ENCODE measurements at regions not wholly inside any gene's neighbourhood (a gene's known extent, or its start where the extent isn't known, plus 50 kb on each side); places are given as distances from the start of the nearest gene placed in this dataset.

- H3K27ac ChIP-seq, result no peak overlapping the region
- no peaks in the 10 kb centered on the region for H3K4me1 ChIP-seq
- no peaks in the 10 kb centered on the region for H3K27me3 ChIP-seq
- H3K9me3 ChIP-seq (replicated peaks), result no peaks in the 10 kb centered on the region
- H3K4me3 ChIP-seq, result no peak overlapping the region
- no peak for DNase-seq
- no peaks in the 10 kb centered on the region for H3K36me3 ChIP-seq
These were observed 512.2 kb downstream of the SLC16A7 start for GRCh38 chr12:60107992-60108391.

- no peak overlapping the region for H3K4me3 ChIP-seq
- H3K9me3 ChIP-seq (replicated peaks), result no peaks in the 10 kb centered on the region
- H3K27me3 ChIP-seq, result no peaks in the 10 kb centered on the region
- no peaks in the 10 kb centered on the region for H3K36me3 ChIP-seq
- H3K27ac ChIP-seq, result no peak overlapping the region
- no peak for DNase-seq
- no peaks in the 10 kb centered on the region for H3K4me1 ChIP-seq
These were observed 516.2 kb downstream of the SLC16A7 start for GRCh38 chr12:60112063-60112462.

GRCh38 chr12:60112763-60113162 lies 516.9 kb downstream of the SLC16A7 start:
- no peaks in the 10 kb centered on the region for H3K4me1 ChIP-seq
- H3K27me3 ChIP-seq, result no peaks in the 10 kb centered on the region
- no peak overlapping the region for H3K27ac ChIP-seq
- no peaks in the 10 kb centered on the region for H3K36me3 ChIP-seq
- H3K9me3 ChIP-seq (replicated peaks), result no peaks in the 10 kb centered on the region
- no peak overlapping the region for H3K4me3 ChIP-seq
- DNase-seq, result no peak

DNA sequence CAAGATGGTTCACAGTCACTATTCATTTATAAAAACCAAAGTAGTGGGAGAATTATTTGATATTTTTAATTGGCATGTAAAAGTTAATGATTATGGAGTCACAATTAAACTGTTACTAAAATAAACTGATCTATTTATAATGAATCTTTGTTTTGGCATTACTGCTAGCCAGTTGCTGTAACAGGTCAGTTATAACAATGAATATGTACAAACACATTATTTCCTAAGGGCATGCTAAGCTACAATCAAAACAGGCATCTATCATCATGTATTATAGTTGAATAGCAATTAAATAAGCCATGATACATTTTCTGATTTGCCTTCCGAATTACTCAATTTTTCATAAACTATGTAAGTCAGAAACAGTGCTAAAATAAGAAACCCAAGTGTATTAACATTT lies 518.3 kb downstream of the SLC16A7 start:
- Histone ChIP-seq H3K9me3 (replicated peaks) (no peaks in the 10 kb centered on the region), H3K4me1 (no peaks in the 10 kb centered on the region), H3K36me3 (no peaks in the 10 kb centered on the region), H3K4me3 (no peak overlapping the region), H3K27ac (no peak overlapping the region), H3K27me3 (no peaks in the 10 kb centered on the region)
- DNase-seq, result no peak

DNA sequence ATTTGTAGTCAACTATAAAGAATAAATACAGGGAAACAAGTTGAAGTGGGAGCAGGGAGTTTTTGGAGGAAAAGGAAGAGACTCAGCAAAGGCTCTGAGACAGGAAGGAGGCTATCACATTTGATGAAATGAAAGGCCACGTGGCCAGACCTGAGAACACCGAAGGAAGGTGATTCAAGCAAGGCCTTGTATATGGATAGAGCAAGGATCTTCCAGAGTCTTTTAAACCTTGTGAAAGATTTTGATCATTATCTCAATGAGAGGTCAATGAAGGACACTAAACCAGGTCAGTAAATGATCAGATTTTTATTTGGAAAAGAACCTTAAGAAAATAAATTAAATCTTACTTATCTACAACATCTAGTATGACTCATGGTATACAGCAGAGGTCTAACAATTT lies 523.5 kb downstream of the SLC16A7 start:
- Histone ChIP-seq H3K27me3 (no peaks in the 10 kb centered on the region), H3K9me3 (replicated peaks) (no peaks in the 10 kb centered on the region), H3K4me3 (no peak overlapping the region), H3K27ac (no peak overlapping the region), H3K36me3 (no peaks in the 10 kb centered on the region), H3K4me1 (no peaks in the 10 kb centered on the region)
- no peak for DNase-seq

DNA sequence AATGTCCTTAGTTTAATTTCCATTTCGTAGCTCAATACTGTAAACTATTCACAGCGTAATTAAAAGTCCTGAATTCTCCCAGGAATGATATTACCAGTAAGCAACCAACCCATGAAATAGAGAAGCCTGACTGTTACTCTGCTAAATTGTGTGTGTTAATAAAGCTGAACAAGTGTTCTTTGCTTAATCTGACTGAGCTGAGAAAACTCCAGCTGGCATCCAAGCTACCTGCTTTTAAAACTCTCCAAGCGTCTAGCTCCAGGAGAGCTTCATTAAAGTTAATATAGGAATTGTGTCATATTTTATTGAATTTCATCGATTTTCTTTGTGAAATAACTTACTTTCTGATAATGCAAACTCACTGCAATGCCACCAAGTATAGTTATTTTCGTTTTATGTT lies 524.4 kb downstream of the SLC16A7 start:
- Histone ChIP-seq H3K36me3 (no peaks in the 10 kb centered on the region), H3K9me3 (replicated peaks) (no peaks in the 10 kb centered on the region), H3K4me1 (no peaks in the 10 kb centered on the region), H3K4me3 (no peak overlapping the region), H3K27me3 (no peaks in the 10 kb centered on the region), H3K27ac (no peak overlapping the region)
- DNase-seq, result no peak

DNA sequence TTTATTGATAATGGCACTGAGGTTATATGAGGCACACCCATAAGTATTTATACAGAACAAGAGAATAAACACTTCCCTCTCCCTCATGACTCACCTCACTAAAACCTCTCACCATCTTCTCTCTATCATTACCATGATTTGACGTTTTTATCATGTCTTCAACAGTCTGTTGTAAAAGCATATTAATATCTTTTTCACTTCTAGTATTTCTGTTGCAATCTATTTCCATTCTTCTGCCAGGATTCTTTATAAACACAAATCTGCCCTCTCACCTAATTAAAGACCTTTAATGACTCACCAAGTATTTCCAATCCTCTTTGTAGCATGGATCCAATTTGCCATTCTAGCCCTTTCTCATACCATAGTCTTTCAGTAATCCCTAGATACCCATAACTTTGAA lies 527.7 kb downstream of the SLC16A7 start:
- Histone ChIP-seq H3K36me3 (no peaks in the 10 kb centered on the region), H3K9me3 (replicated peaks) (no peaks in the 10 kb centered on the region), H3K27me3 (no peaks in the 10 kb centered on the region), H3K27ac (no peak overlapping the region), H3K4me1 (no peaks in the 10 kb centered on the region), H3K4me3 (no peak overlapping the region)
- DNase-seq, result no peak

- H3K4me3 ChIP-seq, result no peak overlapping the region
- DNase-seq, result no peak
These were observed 541.7 kb downstream of the SLC16A7 start for GRCh38 chr12:60137513-60137912.

DNA sequence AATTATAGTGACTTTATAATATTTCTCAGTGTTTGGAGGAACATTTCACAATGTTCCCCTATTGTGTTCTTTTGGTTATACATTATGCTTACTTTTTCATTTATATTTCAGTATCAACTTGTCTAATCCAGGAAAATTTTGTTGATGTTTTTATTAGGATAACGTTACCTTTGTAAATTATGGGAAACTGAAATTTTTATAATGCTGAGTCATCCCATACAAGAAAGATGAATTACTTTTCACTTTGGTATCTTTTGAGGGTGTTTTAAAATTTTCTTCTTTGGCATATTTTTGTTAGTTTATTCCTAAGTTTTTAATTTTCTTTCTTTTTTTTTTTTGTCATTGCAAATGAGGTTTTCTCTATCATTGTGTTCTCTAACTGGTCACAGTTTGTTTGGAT lies 542.7 kb downstream of the SLC16A7 start:
- H3K4me3 ChIP-seq, result no peak overlapping the region
- H3K27me3 ChIP-seq, result no peaks in the 10 kb centered on the region
- no peaks in the 10 kb centered on the region for H3K4me1 ChIP-seq
- no peaks in the 10 kb centered on the region for H3K9me3 ChIP-seq (replicated peaks)
- DNase-seq, result no peak
- H3K27ac ChIP-seq, result no peak overlapping the region
- no peaks in the 10 kb centered on the region for H3K36me3 ChIP-seq

More at GRCh38 chr12:60137513-60137912, 541.7 kb downstream of the SLC16A7 start:
- H3K27ac ChIP-seq, result no peak overlapping the region
- H3K36me3 ChIP-seq, result no peaks in the 10 kb centered on the region
- no peaks in the 10 kb centered on the region for H3K4me1 ChIP-seq
- no peaks in the 10 kb centered on the region for H3K27me3 ChIP-seq
- no peaks in the 10 kb centered on the region for H3K9me3 ChIP-seq (replicated peaks)

- no peak overlapping the region for H3K27ac ChIP-seq
- no peaks in the 10 kb centered on the region for H3K9me3 ChIP-seq (replicated peaks)
- no peak for DNase-seq
- H3K4me1 ChIP-seq, result no peaks in the 10 kb centered on the region
- no peak overlapping the region for H3K4me3 ChIP-seq
- H3K36me3 ChIP-seq, result no peaks in the 10 kb centered on the region
- H3K27me3 ChIP-seq, result no peaks in the 10 kb centered on the region
These were observed 548.6 kb downstream of the SLC16A7 start for GRCh38 chr12:60144395-60144794.

GRCh38 chr12:60148109-60148508 lies 552.3 kb downstream of the SLC16A7 start:
- Histone ChIP-seq H3K4me3 (no peak overlapping the region), H3K36me3 (no peaks in the 10 kb centered on the region), H3K9me3 (replicated peaks) (no peaks in the 10 kb centered on the region), H3K27me3 (no peaks in the 10 kb centered on the region), H3K4me1 (no peaks in the 10 kb centered on the region), H3K27ac (no peak overlapping the region)
- no peak for DNase-seq

- Histone ChIP-seq H3K27ac (no peak overlapping the region), H3K9me3 (replicated peaks) (no peaks in the 10 kb centered on the region), H3K36me3 (no peaks in the 10 kb centered on the region), H3K4me3 (no peak overlapping the region), H3K27me3 (no peaks in the 10 kb centered on the region), H3K4me1 (no peaks in the 10 kb centered on the region)
- no peak for DNase-seq
These were observed 553.0 kb downstream of the SLC16A7 start for GRCh38 chr12:60148831-60149230.

DNA sequence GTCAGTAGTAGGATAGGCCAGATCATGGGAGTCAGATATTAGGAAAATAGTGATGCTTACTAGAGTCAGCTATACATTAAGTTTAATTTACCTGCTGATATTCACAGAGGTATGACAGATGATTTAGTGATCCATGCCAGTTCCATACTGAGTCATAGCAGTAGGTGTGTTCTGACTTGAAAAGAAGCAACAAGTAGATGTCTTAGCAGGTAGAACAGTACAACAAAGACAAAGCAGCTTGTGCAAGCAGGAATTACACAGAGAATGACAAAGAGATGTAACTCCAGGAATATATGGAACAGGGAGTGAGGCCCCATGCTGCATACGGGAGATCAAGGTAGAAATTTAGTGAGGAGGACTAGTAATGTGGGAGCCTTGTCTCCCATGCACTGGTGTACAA lies 556.9 kb downstream of the SLC16A7 start:
- Histone ChIP-seq H3K36me3 (no peaks in the 10 kb centered on the region), H3K9me3 (replicated peaks) (no peaks in the 10 kb centered on the region), H3K4me1 (no peaks in the 10 kb centered on the region), H3K4me3 (no peak overlapping the region), H3K27ac (no peak overlapping the region), H3K27me3 (no peaks in the 10 kb centered on the region)
- no peak for DNase-seq

GRCh38 chr12:60159761-60160160 lies 563.9 kb downstream of the SLC16A7 start:
- no peaks in the 10 kb centered on the region for H3K27me3 ChIP-seq

DNA sequence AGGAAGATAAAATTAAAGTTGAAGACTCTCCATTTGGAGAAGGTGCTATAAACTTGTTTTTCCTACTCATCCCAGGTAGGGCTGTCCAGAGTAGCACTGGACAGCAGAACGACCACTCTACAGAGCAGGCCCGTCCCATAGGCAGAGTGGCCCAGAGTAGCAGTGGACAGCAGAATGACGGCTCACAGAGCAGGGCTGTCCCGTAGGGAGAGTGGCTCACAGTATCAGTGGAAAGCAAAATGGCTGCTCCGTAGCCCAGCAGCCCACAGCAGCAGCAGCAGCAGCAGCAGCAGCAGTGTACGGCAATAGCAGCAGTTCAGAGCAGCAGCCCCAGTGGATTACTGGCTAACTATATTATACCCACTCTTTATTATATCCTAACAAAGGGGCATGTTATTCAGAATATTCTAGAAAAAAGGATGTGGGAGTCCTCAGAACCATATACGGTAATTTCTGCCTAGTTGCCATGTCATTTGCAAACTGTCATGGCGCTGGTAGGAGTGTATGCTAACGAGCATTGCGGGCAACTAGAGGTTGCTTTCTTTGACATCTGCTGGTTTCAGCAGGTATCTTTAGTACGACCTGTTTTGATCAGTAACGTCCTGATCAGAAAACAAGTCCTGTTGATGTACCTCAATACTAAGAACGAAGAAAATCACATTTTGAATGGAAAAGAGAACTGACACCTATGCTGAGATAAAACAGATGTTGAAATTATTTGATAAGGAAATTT lies 567.3 kb downstream of the SLC16A7 start:
- no peaks in the 10 kb centered on the region for H3K9me3 ChIP-seq (replicated peaks)

More at GRCh38 chr12:60159761-60160160, 563.9 kb downstream of the SLC16A7 start:
- Histone ChIP-seq H3K36me3 (no peaks in the 10 kb centered on the region), H3K9me3 (replicated peaks) (no peaks in the 10 kb centered on the region), H3K4me3 (no peak overlapping the region), H3K27ac (no peak overlapping the region), H3K4me1 (no peaks in the 10 kb centered on the region)
- DNase-seq, result no peak

DNA sequence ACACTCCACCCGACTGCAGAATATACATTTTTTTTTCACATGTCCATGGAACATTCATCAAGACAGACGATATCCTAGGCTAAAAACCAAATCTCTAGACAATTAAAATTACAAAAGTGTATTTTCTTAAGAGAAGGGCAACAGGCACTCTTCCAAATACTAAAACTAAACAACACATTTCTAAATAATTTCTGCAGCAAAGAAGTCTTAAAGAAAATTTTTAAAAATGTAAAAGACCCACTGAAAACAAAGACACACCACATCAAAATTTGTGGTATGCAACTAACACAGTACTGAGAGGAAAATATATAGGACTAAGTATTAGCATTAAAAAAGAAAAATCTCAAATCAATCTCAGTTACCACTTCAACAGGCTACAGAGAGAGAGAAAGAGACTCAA lies 570.0 kb downstream of the SLC16A7 start:
- H3K36me3 ChIP-seq, result no peaks in the 10 kb centered on the region
- H3K4me1 ChIP-seq, result no peaks in the 10 kb centered on the region
- no peak for DNase-seq
- no peak overlapping the region for H3K4me3 ChIP-seq
- no peak overlapping the region for H3K27ac ChIP-seq
- no peaks in the 10 kb centered on the region for H3K27me3 ChIP-seq
- no peaks in the 10 kb centered on the region for H3K9me3 ChIP-seq (replicated peaks)

More for the DNA sequence above, 567.3 kb downstream of the SLC16A7 start:
- DNase-seq, result peak in 1 of 2 experiments; percentile 1
- H3K27ac ChIP-seq, result no peak overlapping the region
- no peaks in the 10 kb centered on the region for H3K27me3 ChIP-seq
- no peaks in the 10 kb centered on the region for H3K4me1 ChIP-seq
- no peak overlapping the region for H3K4me3 ChIP-seq
- H3K36me3 ChIP-seq, result no peaks in the 10 kb centered on the region
